K562 (cell line): ENCODE measurements at regions not wholly inside any gene's neighbourhood (a gene's known extent, or its start where the extent isn't known, plus 50 kb on each side); places are given as distances from the start of the nearest gene placed in this dataset.

Experiments used
- ATAC-seq: fragments of 200-7000 bp; cut with Tn5 transposase; 3 replicates; pipeline ENCODE4 v1.9.1; 2020; ENCODE audit warnings: moderate library complexity
- BruUV-seq: library from RNA; stranded (reverse); fragments of 400-500 nt; replicated peaks from 2 replicates; lab custom pipeline; 2021; lab: Mats Ljungman, UMichigan
- CTCF ChIA-PET: fragments of 300-600 bp; formaldehyde crosslinking; extraction: SDS; loops from one replicate; lab custom pipeline; 2021; ENCODE audit warnings: low intra/inter-chr PET ratio; lab: Yijun Ruan, JAX
- POLR2A ChIA-PET: fragments of 300-600, 350-650 bp; sonication (Branson Sonifier 250); formaldehyde crosslinking; extraction: SDS; loops from one replicate; lab custom pipeline; 2021; ENCODE audit warnings: antibody characterized with exemption, inconsistent platforms; lab: Yijun Ruan, JAX
- DNase-seq, 4 experiments: peaks; one replicate each; pipeline versions ENCODE4 v3.0.0 to v3.0.0-alpha.2; 2011 to 2018; ENCODE audit warnings: low spot score in 3 of 4, mixed read lengths in 3 of 4; ENCODE audit errors: extremely low read depth in 1 of 4
- FAIRE-seq: peaks from 2 replicates; lab custom pipeline; 2011; peaks lifted over from hg19 to GRCh38; lab: Jason Lieb, UNC
- H2AFZ ChIP-seq: 2 replicates; pipeline ENCODE4 v1.6.0; 2011; ENCODE audit warnings: low read depth, low read length, control low read depth, inconsistent platforms
- H3K27ac ChIP-seq: fragments of 200-600 bp; 3 replicates; pipeline ENCODE4 v1.8.0; 2011; ENCODE audit warnings: low read depth, mild to moderate bottlenecking, control low read depth, inconsistent platforms, low read length, moderate library complexity, mixed read lengths; ENCODE audit errors: extremely low read depth
- H3K27me3 ChIP-seq, 2 experiments: fragments of 300-600 bp in 1 of 2; 2 replicates in 1 of 2; 3 replicates in 1 of 2; pipeline versions ENCODE4 v1.6.0 to v1.8.0; 2011; ENCODE audit warnings: inconsistent platforms in 2 of 2, low read length in 2 of 2, mild to moderate bottlenecking in 1 of 2, mixed read lengths in 1 of 2, moderate library complexity in 1 of 2; ENCODE audit not compliant: control insufficient read depth in 2 of 2, insufficient read depth in 2 of 2
- H3K36me3 ChIP-seq: fragments of 300-600 bp; 3 replicates; pipeline ENCODE4 v1.8.0; 2011; ENCODE audit warnings: mild to moderate bottlenecking, low read length, inconsistent platforms; ENCODE audit not compliant: control insufficient read depth, insufficient read depth
- H3K4me1 ChIP-seq, 2 experiments: fragments of 200-600 bp in 1 of 2; replicated peaks in 1 of 2; 2 replicates in 1 of 2; 3 replicates in 1 of 2; pipeline versions ENCODE4 v1.5.1 to v1.8.0; 2011; ENCODE audit warnings: inconsistent platforms in 2 of 2, low read length in 2 of 2, mild to moderate bottlenecking in 1 of 2, mixed read lengths in 1 of 2, moderate library complexity in 1 of 2; ENCODE audit not compliant: control insufficient read depth in 2 of 2, insufficient read depth in 2 of 2
- H3K4me2 ChIP-seq: 2 replicates; pipeline ENCODE4 v1.6.1; 2011; ENCODE audit warnings: low read length, control low read depth, inconsistent platforms, mixed read lengths; ENCODE audit not compliant: insufficient read depth
- H3K4me3 ChIP-seq: fragments of 200-600 bp; sonication (generic), shearing (Covaris generic); 2 replicates; pipeline ENCODE4 v1.5.1; 2016; ENCODE audit warnings: control low read depth, inconsistent platforms
- H3K79me2 ChIP-seq: fragments of 200-600 bp; 3 replicates; pipeline ENCODE4 v1.8.0; 2011; ENCODE audit warnings: low read length, inconsistent platforms; ENCODE audit not compliant: control insufficient read depth, insufficient read depth
- H3K9ac ChIP-seq, 2 experiments: 2 replicates each; pipeline versions ENCODE4 v1.6.0 to v1.6.1; 2011; ENCODE audit warnings: low read depth in 2 of 2, low read length in 2 of 2, control low read depth in 1 of 2, inconsistent platforms in 1 of 2, mild to moderate bottlenecking in 1 of 2, mixed read lengths in 1 of 2; ENCODE audit not compliant: insufficient read depth in 1 of 2
- H3K9me1 ChIP-seq: one replicate; pipeline ENCODE4 v1.6.0; 2011; ENCODE audit warnings: inconsistent platforms, mild to moderate bottlenecking, low read length, moderate library complexity; ENCODE audit not compliant: control insufficient read depth, insufficient read depth
- H3K9me3 ChIP-seq: replicated peaks from 2 replicates; pipeline ENCODE4 v1.5.1; 2011; ENCODE audit warnings: low read depth, low read length, inconsistent platforms; ENCODE audit not compliant: control insufficient read depth, insufficient read depth
- H4K20me1 ChIP-seq: replicated peaks from 2 replicates; pipeline ENCODE4 v1.6.1; 2011; ENCODE audit warnings: low read length, inconsistent platforms, mixed read lengths; ENCODE audit not compliant: control insufficient read depth, insufficient read depth
- ARID1B ChIP-seq: fragments of 450-650 bp; IDR thresholded peaks from 2 replicates; pipeline ENCODE4 v1.6.1; 2016; ENCODE audit warnings: antibody characterized with exemption, mild to moderate bottlenecking, inconsistent platforms
- ARID4B ChIP-seq: sonication (generic); formaldehyde crosslinking; IDR thresholded peaks from 2 replicates; pipeline ENCODE4 v1.8.0; 2022; ENCODE audit warnings: mild to moderate bottlenecking, missing genetic modification reagents
- FOXA3 ChIP-seq, 2 experiments: fragments of 450-650 bp in 1 of 2; sonication (generic) in 1 of 2; formaldehyde crosslinking; IDR thresholded peaks in 1 of 2; conservative IDR thresholded peaks in 1 of 2; 2 replicates each; pipeline versions ENCODE4 v1.4.0 to v1.8.0; 2020 to 2022; ENCODE audit warnings: mild to moderate bottlenecking in 2 of 2, missing genetic modification reagents in 1 of 2
- GATAD2B ChIP-seq: fragments of 450-650 bp; IDR thresholded peaks from 2 replicates; pipeline ENCODE4 v1.6.1; 2017; ENCODE audit warnings: mild to moderate bottlenecking, borderline replicate concordance
- GTF2A2 ChIP-seq: IDR thresholded peaks from 2 replicates; pipeline ENCODE4 v1.6.1; 2016; ENCODE audit warnings: mild to moderate bottlenecking, missing genetic modification characterization, missing compliant biosample characterization
- HDAC8 ChIP-seq: fragments of 450-650 bp; IDR thresholded peaks from 2 replicates; pipeline ENCODE4 v1.6.1; 2016; ENCODE audit warnings: mild to moderate bottlenecking, missing genetic modification characterization, moderate library complexity, missing compliant biosample characterization
- MCM5 ChIP-seq: fragments of 450-650 bp; IDR thresholded peaks from 2 replicates; pipeline ENCODE4 v1.6.1; 2016; ENCODE audit warnings: low read depth
- SOX6 ChIP-seq: fragments of 450-650 bp; IDR thresholded peaks from 2 replicates; pipeline ENCODE4 v1.6.1; 2014; ENCODE audit warnings: mild to moderate bottlenecking
- SREBF2 ChIP-seq: sonication (generic); formaldehyde crosslinking; IDR thresholded peaks from 2 replicates; pipeline ENCODE4 v1.4.0; 2020; ENCODE audit warnings: mild to moderate bottlenecking, missing genetic modification reagents
- TAF7 ChIP-seq: fragments of 450-650 bp; IDR thresholded peaks from 2 replicates; pipeline ENCODE4 v1.6.1; 2016; ENCODE audit warnings: missing genetic modification characterization, missing compliant biosample characterization
- TBP ChIP-seq: optimal IDR thresholded peaks from 2 replicates; pipeline ENCODE3; 2011; ENCODE audit warnings: low read depth, low read length, improper control_type of control experiment
- TEAD1 ChIP-seq, 2 experiments: fragments of 450-650 bp in 1 of 2; sonication (generic) in 1 of 2; formaldehyde crosslinking; IDR thresholded peaks; 2 replicates each; pipeline versions ENCODE4 v1.4.0 to v1.8.0; 2020 to 2022; ENCODE audit warnings: mild to moderate bottlenecking in 2 of 2, missing genetic modification reagents in 1 of 2
- TEAD2 ChIP-seq: fragments of 450-650 bp; IDR thresholded peaks from 2 replicates; pipeline ENCODE4 v1.6.1; 2016; ENCODE audit warnings: missing genetic modification characterization, control low read depth, missing compliant biosample characterization
- TFAP4 ChIP-seq: sonication (generic); formaldehyde crosslinking; IDR thresholded peaks from 2 replicates; pipeline ENCODE4 v1.8.0; 2022; ENCODE audit warnings: missing genetic modification reagents, mild to moderate bottlenecking, moderate library complexity, borderline replicate concordance
- ZBTB7A ChIP-seq: IDR thresholded peaks from 2 replicates; pipeline ENCODE4 v1.6.1; 2011; ENCODE audit warnings: low read depth, mild to moderate bottlenecking, low read length, moderate library complexity, borderline replicate concordance; ENCODE audit not compliant: control insufficient read depth
- ZNF316 ChIP-seq: fragments of 450-650 bp; IDR thresholded peaks from 2 replicates; pipeline ENCODE4 v1.6.1; 2016
- ZNF696 ChIP-seq: fragments of 250-450 bp; sonication (Bioruptor Pico); conservative IDR thresholded peaks from 2 replicates; pipeline ENCODE4 v1.4.0; 2020; ENCODE audit warnings: mild to moderate bottlenecking, moderate library complexity
- WGBS: fragments of 100-300 bp; shearing (Covaris generic); methylation state at CpG from one replicate; pipeline ENCODE4 v1.1.6; 2016; ENCODE audit warnings: low coverage, mixed read lengths; ENCODE audit not compliant: insufficient coverage; ENCODE audit errors: missing lambda C conversion rate; 5-methylcytosine and 5-hydroxymethylcytosine counted together
- in situ Hi-C: fragments of 300-500 bp; cut with MboI; formaldehyde crosslinking; loops from 4 replicates; pipeline ENCODE4 v1.15.0; 2018; ENCODE audit warnings: inconsistent platforms, mixed read lengths
- intact Hi-C: fragments of 100-400 bp; cut with micrococcal nuclease; formaldehyde crosslinking; loops from 2 replicates; pipeline ENCODE4 v1.14.2; 2022

- POLR2A ChIA-PET = no interaction called here
- no peaks in the 10 kb centered on the region for H3K79me2 ChIP-seq
- in situ Hi-C loops = no loop called here
- FAIRE-seq (no peak), DNase-seq (no peak), ATAC-seq (no peak)
- H3K4me1 ChIP-seq = no peaks in the 10 kb centered on the region
- H3K36me3 ChIP-seq = no peaks in the 10 kb centered on the region
- no peaks in the 10 kb centered on the region for H3K9me3 ChIP-seq
- H2AFZ ChIP-seq = no peak overlapping the region
- H3K9ac ChIP-seq = no peak overlapping the region
- H3K27me3 ChIP-seq = peaks cover 10 to 43% of the 10 kb centered on the region in 2 experiments
- H3K9me1 ChIP-seq = no peaks in the 10 kb centered on the region
- CTCF ChIA-PET = no interaction called here
- H3K4me2 ChIP-seq = no peak overlapping the region
- TF ChIP-seq SOX6 = no peak
- no peak for TF ChIP-seq TAF7 (tag)
- TF ChIP-seq ZNF316 = no peak
- TF ChIP-seq TFAP4 (CRISPR knock-in tag) = no peak
- no peak for TF ChIP-seq FOXA3 (CRISPR knock-in tag; conservative IDR thresholded peaks at IDR 0.05 in 1 of 2, IDR thresholded peaks at IDR 0.05 in 1 of 2)
- TF ChIP-seq TEAD2 (tag) = no peak
- no peak for TF ChIP-seq TBP
- no peak for TF ChIP-seq HDAC8 (tag)
- TF ChIP-seq ZNF696 (CRISPR knock-in tag) = no peak
- no peak for TF ChIP-seq GATAD2B
- TF ChIP-seq MCM5 = no peak
- no peak for TF ChIP-seq ARID1B
- no peak for TF ChIP-seq ARID4B
- no peak for TF ChIP-seq ZBTB7A
- TF ChIP-seq SREBF2 (CRISPR knock-in tag) = no peak
- no peak for TF ChIP-seq GTF2A2 (tag)
- TF ChIP-seq TEAD1 (CRISPR knock-in tag; IDR thresholded peaks at IDR 0.05) = no peak
- H3K4me3 ChIP-seq = no peak overlapping the region
- no TSS peak for BruUV-seq
- under 1% methylated on average over 10 of the region's 10 CpGs for WGBS
- H4K20me1 ChIP-seq = no peaks in the 10 kb centered on the region
- no peak overlapping the region for H3K27ac ChIP-seq
- intact Hi-C loops = no loop called here
Observed at GRCh38 chr5:173411791-173412555, 83.8 kb upstream of the STC2 start.
